ENCODE measurements at regions not wholly inside any gene's neighbourhood (a gene's known extent, or its start where the extent isn't known, plus 50 kb on each side); places are given as distances from the start of the nearest gene placed in this dataset.

- DNase-seq, result no peak
Observed at GRCh38 chr5:125149527-125149926, 403.1 kb upstream of the ZNF608 start.

GRCh38 chr5:125150041-125150669 is 403.7 kb upstream of the ZNF608 start:
- no peak for DNase-seq

GRCh38 chr5:125151150-125151900 is 404.9 kb upstream of the ZNF608 start:
- DNase-seq, result no peak

- DNase-seq, result no peak
Observed at GRCh38 chr5:125152044-125152443, 405.6 kb upstream of the ZNF608 start.

- DNase-seq, result no peak
Observed at GRCh38 chr5:125152461-125153189, 406.2 kb upstream of the ZNF608 start.

GRCh38 chr5:125153231-125153630 is 406.8 kb upstream of the ZNF608 start:
- DNase-seq, result no peak

- no peak for DNase-seq
Observed at GRCh38 chr5:125154301-125155110, 408.1 kb upstream of the ZNF608 start.

- DNase-seq, result no peak
Observed at GRCh38 chr5:125160787-125161502, 414.5 kb upstream of the ZNF608 start.

- no peak for DNase-seq
Observed at GRCh38 chr5:125162714-125163113, 416.3 kb upstream of the ZNF608 start.

- no peak for DNase-seq
Observed at GRCh38 chr5:125169396-125169795, 423.0 kb upstream of the ZNF608 start.

GRCh38 chr5:125171641-125172040 is 425.2 kb upstream of the ZNF608 start:
- no peak for DNase-seq

GRCh38 chr5:125175348-125176004 is 429.0 kb upstream of the ZNF608 start:
- DNase-seq, result no peak

- no peak for DNase-seq
Observed at GRCh38 chr5:125176005-125176390, 429.6 kb upstream of the ZNF608 start.

GRCh38 chr5:125177340-125177739 is 430.9 kb upstream of the ZNF608 start:
- DNase-seq, result no peak

GRCh38 chr5:125179612-125180011 is 433.2 kb upstream of the ZNF608 start:
- peak; percentile 56 for DNase-seq

GRCh38 chr5:125180231-125180829 is 433.9 kb upstream of the ZNF608 start:
- no peak for DNase-seq

GRCh38 chr5:125181159-125181558 is 434.7 kb upstream of the ZNF608 start:
- no peak for DNase-seq

- no peak for DNase-seq
Observed at GRCh38 chr5:125181955-125182354, 435.5 kb upstream of the ZNF608 start.

- no peak for DNase-seq
Observed at GRCh38 chr5:125185740-125186139, 439.3 kb upstream of the ZNF608 start.

GRCh38 chr5:125186911-125187375 is 440.5 kb upstream of the ZNF608 start:
- peak; percentile 38 for DNase-seq

GRCh38 chr5:125189531-125189941 is 443.1 kb upstream of the ZNF608 start:
- DNase-seq, result no peak
